Thyroid gland (tissue), 4 donors: ENCODE measurements at regions not wholly inside any gene's neighbourhood (a gene's known extent, or its start where the extent isn't known, plus 50 kb on each side); places are given as distances from the start of the nearest gene placed in this dataset.

Experiments
- POLR2A ChIP-seq, 2 donors: fragments of 450-650 bp; IDR thresholded peaks; one replicate each; pipeline ENCODE4 v1.6.1; 2017; ENCODE audit warnings: antibody characterized with exemption in 2 of 2, mild to moderate bottlenecking in 2 of 2, moderate library complexity in 1 of 2
- TF ChIP-seq, protein P1 (sequence below), 6 experiments: fragments of 200-600 bp in 3 of 6; fragments of 450-650 bp in 3 of 6; sonication (generic) in 3 of 6; IDR thresholded peaks; one replicate each; pipeline ENCODE4 v1.5.1; 2016 to 2019; ENCODE audit warnings: antibody characterized with exemption in 6 of 6, mild to moderate bottlenecking in 2 of 6, inconsistent platforms in 1 of 6, moderate library complexity in 1 of 6

DNA sequence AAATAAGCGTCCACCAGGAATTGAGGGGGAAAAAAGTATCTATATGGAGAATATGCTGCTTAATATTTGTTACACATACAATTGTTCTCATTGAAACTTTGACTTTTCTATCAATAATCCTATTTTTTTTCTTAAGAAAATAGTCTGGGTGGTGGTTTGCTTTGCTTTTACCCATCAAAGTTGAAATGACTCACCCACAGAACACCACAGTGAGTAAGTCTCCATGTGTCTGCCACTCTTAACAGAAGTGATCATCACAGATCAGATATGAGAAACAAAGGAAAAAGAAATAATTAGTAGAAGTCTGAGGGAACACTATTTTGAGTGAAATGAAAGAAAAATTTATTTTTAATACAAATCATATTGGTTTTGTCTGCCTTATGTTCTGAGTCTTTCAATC lies 742.8 kb downstream of the CDH9 start:
- TF ChIP-seq, protein P1, sequence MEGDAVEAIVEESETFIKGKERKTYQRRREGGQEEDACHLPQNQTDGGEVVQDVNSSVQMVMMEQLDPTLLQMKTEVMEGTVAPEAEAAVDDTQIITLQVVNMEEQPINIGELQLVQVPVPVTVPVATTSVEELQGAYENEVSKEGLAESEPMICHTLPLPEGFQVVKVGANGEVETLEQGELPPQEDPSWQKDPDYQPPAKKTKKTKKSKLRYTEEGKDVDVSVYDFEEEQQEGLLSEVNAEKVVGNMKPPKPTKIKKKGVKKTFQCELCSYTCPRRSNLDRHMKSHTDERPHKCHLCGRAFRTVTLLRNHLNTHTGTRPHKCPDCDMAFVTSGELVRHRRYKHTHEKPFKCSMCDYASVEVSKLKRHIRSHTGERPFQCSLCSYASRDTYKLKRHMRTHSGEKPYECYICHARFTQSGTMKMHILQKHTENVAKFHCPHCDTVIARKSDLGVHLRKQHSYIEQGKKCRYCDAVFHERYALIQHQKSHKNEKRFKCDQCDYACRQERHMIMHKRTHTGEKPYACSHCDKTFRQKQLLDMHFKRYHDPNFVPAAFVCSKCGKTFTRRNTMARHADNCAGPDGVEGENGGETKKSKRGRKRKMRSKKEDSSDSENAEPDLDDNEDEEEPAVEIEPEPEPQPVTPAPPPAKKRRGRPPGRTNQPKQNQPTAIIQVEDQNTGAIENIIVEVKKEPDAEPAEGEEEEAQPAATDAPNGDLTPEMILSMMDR (IDR thresholded peaks at IDR 0.05) = no peak
- no peak for TF ChIP-seq POLR2A (IDR thresholded peaks at IDR 0.05)
